ENCODE measurements at regions not wholly inside any gene's neighbourhood (a gene's known extent, or its start where the extent isn't known, plus 50 kb on each side); places are given as distances from the start of the nearest gene placed in this dataset.

DNA sequence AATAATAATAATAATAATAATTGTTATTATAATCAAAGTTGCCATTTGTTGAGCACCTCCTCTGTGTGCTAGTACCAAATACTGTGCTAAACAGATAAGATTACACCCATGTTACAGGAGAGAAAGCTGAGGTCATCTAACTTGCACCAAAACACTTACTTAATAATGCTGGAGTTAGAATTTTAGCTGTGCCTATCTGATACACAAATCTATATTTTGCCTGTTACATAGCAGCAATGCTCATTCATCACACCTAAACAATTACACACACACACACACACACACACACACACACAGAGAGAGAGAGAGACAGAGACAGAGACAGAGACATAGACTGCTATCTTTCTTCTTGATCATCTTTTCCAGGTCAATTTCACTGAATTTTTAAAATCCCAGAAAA is 170.9 kb upstream of the KLF3 start:
- TF ChIP-seq POLR2AphosphoS5 (IDR thresholded peaks at IDR 0.05; ENCODE audit: low read depth) (no peak), SPI1 (IDR thresholded peaks at IDR 0.05; ENCODE audit: borderline replicate concordance, low read depth) (no peak), GABPA (IDR thresholded peaks at IDR 0.05; ENCODE audit: low read depth) (no peak)
- TF ChIP-seq, protein P1, sequence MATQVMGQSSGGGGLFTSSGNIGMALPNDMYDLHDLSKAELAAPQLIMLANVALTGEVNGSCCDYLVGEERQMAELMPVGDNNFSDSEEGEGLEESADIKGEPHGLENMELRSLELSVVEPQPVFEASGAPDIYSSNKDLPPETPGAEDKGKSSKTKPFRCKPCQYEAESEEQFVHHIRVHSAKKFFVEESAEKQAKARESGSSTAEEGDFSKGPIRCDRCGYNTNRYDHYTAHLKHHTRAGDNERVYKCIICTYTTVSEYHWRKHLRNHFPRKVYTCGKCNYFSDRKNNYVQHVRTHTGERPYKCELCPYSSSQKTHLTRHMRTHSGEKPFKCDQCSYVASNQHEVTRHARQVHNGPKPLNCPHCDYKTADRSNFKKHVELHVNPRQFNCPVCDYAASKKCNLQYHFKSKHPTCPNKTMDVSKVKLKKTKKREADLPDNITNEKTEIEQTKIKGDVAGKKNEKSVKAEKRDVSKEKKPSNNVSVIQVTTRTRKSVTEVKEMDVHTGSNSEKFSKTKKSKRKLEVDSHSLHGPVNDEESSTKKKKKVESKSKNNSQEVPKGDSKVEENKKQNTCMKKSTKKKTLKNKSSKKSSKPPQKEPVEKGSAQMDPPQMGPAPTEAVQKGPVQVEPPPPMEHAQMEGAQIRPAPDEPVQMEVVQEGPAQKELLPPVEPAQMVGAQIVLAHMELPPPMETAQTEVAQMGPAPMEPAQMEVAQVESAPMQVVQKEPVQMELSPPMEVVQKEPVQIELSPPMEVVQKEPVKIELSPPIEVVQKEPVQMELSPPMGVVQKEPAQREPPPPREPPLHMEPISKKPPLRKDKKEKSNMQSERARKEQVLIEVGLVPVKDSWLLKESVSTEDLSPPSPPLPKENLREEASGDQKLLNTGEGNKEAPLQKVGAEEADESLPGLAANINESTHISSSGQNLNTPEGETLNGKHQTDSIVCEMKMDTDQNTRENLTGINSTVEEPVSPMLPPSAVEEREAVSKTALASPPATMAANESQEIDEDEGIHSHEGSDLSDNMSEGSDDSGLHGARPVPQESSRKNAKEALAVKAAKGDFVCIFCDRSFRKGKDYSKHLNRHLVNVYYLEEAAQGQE (IDR thresholded peaks at IDR 0.05; ENCODE audit: insufficient replicate concordance, low read depth), result no peak
- TF ChIP-seq, protein P2, sequence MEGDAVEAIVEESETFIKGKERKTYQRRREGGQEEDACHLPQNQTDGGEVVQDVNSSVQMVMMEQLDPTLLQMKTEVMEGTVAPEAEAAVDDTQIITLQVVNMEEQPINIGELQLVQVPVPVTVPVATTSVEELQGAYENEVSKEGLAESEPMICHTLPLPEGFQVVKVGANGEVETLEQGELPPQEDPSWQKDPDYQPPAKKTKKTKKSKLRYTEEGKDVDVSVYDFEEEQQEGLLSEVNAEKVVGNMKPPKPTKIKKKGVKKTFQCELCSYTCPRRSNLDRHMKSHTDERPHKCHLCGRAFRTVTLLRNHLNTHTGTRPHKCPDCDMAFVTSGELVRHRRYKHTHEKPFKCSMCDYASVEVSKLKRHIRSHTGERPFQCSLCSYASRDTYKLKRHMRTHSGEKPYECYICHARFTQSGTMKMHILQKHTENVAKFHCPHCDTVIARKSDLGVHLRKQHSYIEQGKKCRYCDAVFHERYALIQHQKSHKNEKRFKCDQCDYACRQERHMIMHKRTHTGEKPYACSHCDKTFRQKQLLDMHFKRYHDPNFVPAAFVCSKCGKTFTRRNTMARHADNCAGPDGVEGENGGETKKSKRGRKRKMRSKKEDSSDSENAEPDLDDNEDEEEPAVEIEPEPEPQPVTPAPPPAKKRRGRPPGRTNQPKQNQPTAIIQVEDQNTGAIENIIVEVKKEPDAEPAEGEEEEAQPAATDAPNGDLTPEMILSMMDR (IDR thresholded peaks at IDR 0.05; ENCODE audit: insufficient read depth, low read length), result no peak
- H3K27me3 ChIP-seq (ENCODE audit: insufficient read depth, poor library complexity, severe bottlenecking), result no peaks in the 10 kb centered on the region
- DNase-seq (ENCODE audit: low read depth in 1 of 2, low spot score in 1 of 2), result no peak
- H3K4me3 ChIP-seq (replicated peaks; ENCODE audit: insufficient read depth, low read length), result no peak overlapping the region
- no peak overlapping the region for H3K27ac ChIP-seq (replicated peaks)

DNA sequence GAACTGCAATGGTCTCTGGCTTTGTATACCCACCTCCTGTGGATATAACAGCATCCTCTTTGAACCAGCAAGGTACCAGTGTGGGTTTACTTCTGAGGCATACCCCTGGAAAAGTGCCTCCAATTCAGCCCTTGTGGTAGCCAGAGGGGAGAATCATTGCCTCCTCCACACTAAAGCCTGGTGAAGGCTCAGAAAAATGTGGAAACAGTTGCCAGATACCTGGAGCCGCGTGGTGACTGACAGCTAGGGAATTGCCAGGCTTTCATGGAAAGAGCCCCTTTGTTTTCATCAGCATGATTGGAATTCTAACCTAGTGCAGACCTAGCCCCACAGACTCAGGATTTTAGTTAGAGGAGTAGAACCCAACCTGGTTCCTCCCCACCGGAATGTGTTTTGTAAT is 168.6 kb upstream of the KLF3 start:
- Histone ChIP-seq H3K27me3 (ENCODE audit: insufficient read depth, poor library complexity, severe bottlenecking) (no peaks in the 10 kb centered on the region), H3K27ac (replicated peaks) (no peak overlapping the region), H3K4me3 (replicated peaks; ENCODE audit: insufficient read depth, low read length) (no peak overlapping the region)
- DNase-seq (ENCODE audit: low read depth in 1 of 2, low spot score in 1 of 2), result no peak
- TF ChIP-seq, protein P1 (IDR thresholded peaks at IDR 0.05; ENCODE audit: insufficient replicate concordance, low read depth), result no peak
- no peak for TF ChIP-seq GABPA (IDR thresholded peaks at IDR 0.05; ENCODE audit: low read depth)
- TF ChIP-seq POLR2AphosphoS5 (IDR thresholded peaks at IDR 0.05; ENCODE audit: low read depth), result no peak
- TF ChIP-seq, protein P2 (IDR thresholded peaks at IDR 0.05; ENCODE audit: insufficient read depth, low read length), result no peak
- no peak for TF ChIP-seq SPI1 (IDR thresholded peaks at IDR 0.05; ENCODE audit: borderline replicate concordance, low read depth)

DNA sequence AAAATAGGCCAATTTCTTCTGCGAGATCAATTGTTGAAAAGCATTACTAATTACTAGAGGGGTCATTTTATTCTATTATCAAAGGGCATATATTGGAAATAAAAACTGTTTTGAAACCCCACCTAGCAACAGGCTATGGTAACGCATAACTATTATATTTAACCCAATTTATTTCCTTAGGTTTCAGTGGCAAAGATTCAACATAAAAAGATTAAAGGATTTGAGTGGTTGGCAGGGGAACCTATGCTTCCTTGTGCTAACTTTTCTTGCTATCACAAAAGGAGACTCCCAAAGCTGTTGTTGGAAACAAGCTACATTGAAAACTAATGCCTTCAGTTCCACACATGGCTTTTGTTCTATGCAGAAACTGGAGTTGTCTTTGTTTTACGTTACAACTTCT is 166.9 kb upstream of the KLF3 start:
- DNase-seq (ENCODE audit: low read depth in 1 of 2, low spot score in 1 of 2), result no peak
- H3K27ac ChIP-seq (replicated peaks), result no peak overlapping the region
- no peak overlapping the region for H3K4me3 ChIP-seq (replicated peaks; ENCODE audit: insufficient read depth, low read length)
- H3K27me3 ChIP-seq (ENCODE audit: insufficient read depth, poor library complexity, severe bottlenecking), result no peaks in the 10 kb centered on the region
- TF ChIP-seq GABPA (IDR thresholded peaks at IDR 0.05; ENCODE audit: low read depth), result no peak
- TF ChIP-seq, protein P1 (IDR thresholded peaks at IDR 0.05; ENCODE audit: insufficient replicate concordance, low read depth), result no peak
- TF ChIP-seq SPI1 (IDR thresholded peaks at IDR 0.05; ENCODE audit: borderline replicate concordance, low read depth), result no peak
- no peak for TF ChIP-seq POLR2AphosphoS5 (IDR thresholded peaks at IDR 0.05; ENCODE audit: low read depth)
- TF ChIP-seq, protein P2 (IDR thresholded peaks at IDR 0.05; ENCODE audit: insufficient read depth, low read length), result no peak

All from HL-60 (cell line).